ENCODE measurements at regions not wholly inside any gene's neighbourhood (a gene's known extent, or its start where the extent isn't known, plus 50 kb on each side); places are given as distances from the start of the nearest gene placed in this dataset.

DNA sequence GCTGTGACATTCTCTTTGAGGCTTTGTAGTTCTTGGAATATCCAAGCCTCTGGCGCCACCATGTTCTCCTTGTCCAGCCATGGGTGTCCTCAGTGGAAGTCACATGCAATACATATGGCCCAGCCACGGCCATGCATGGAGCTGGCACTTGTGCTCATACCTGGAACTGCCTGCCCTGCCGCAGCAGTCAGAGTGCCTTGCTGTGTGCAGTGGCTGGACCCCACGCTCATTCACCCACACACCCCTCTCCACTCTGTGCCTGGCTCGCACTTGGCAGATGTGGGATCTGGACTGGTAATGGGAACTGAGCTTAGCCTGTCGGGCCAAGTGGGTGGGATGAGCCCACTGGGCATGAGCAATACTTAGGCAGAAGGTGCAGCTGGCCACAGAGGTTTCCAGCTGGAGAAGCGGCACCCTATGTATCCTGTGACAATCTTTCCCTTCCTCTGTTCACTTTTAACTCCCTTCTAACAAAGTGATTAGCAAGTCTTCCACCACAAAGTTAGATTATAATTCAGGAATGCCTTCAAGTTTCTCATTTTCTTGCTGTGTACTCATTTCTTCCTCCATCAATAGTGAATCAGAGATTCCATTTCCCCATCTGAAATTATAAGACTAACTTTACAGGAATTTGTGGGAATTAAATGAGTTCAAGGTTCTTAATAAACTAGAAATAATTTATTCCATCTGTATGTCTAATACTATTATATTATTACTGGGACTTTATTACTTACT is 351.6 kb upstream of the NCAM2 start:
- H3K4me3 ChIP-seq (ENCODE audit: low read length) = no peak overlapping the region
- no peak overlapping the region for H3K9ac ChIP-seq (ENCODE audit: low read depth, low read length)
- no peaks in the 10 kb centered on the region for H3K36me3 ChIP-seq (ENCODE audit: insufficient read depth, low read depth, low read length)
- H3K27ac ChIP-seq (ENCODE audit: low read length) = no peak overlapping the region
- peaks cover 12% of the 10 kb centered on the region for H3K9me3 ChIP-seq (ENCODE audit: insufficient read depth, low read depth, low read length)
- no peaks in the 10 kb centered on the region for H3K27me3 ChIP-seq (ENCODE audit: insufficient read depth, low read length)
- peaks cover under 1% of the 10 kb centered on the region; the same call in 1 of the 2 replicates for H3K4me1 ChIP-seq (ENCODE audit: insufficient read depth, low read length)

DNA sequence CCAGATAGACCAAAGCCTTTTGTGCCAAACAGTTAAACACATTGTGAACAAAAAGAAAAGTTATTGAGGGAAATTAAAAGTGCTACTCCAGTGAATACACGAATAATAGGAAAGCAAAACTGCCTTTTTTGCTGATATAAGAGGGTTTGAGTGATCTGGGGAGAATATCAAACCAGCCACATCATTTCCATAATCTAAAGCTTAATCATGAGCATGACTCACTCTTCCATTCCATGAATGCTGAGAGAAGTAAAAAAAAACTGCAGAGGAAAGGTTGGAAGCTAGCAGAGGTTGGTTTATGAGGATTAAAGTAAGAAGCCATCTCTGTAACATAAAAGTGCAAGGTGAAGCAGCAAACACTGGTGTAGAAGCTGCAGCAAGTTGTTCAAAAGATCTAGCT is 350.6 kb upstream of the NCAM2 start:
- Histone ChIP-seq H3K4me3 (ENCODE audit: low read length) (no peak overlapping the region), H3K9me3 (ENCODE audit: insufficient read depth, low read depth, low read length) (peaks cover 12% of the 10 kb centered on the region), H3K36me3 (ENCODE audit: insufficient read depth, low read depth, low read length) (no peaks in the 10 kb centered on the region), H3K9ac (ENCODE audit: low read depth, low read length) (no peak overlapping the region), H3K27ac (ENCODE audit: low read length) (no peak overlapping the region), H3K4me1 (ENCODE audit: insufficient read depth, low read length) (no peaks in the 10 kb centered on the region), H3K27me3 (ENCODE audit: insufficient read depth, low read length) (no peaks in the 10 kb centered on the region)

DNA sequence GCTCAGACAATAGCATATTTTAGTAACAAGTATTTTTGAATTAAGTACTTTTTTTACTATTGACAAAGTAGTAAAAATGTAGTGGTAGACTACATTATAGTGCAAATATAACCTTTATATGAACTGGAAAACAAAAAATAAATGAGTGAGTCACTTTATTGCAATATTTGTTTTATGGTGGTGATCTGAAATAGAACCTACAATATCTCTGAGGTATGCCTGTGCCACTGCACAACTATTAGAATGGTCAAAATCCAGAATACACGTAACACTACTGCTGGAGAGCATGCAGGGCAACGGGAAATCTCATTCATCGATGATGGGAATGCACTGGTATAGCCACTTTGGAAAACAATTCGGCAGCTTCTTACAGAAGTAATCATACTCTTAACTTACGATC is 349.0 kb upstream of the NCAM2 start:
- H3K27ac ChIP-seq (ENCODE audit: low read length) = no peak overlapping the region
- no peaks in the 10 kb centered on the region for H3K36me3 ChIP-seq (ENCODE audit: insufficient read depth, low read depth, low read length)
- no peaks in the 10 kb centered on the region for H3K4me1 ChIP-seq (ENCODE audit: insufficient read depth, low read length)
- H3K27me3 ChIP-seq (ENCODE audit: insufficient read depth, low read length) = no peaks in the 10 kb centered on the region
- no peak overlapping the region for H3K4me3 ChIP-seq (ENCODE audit: low read length)
- peaks cover 12% of the 10 kb centered on the region for H3K9me3 ChIP-seq (ENCODE audit: insufficient read depth, low read depth, low read length)
- H3K9ac ChIP-seq (ENCODE audit: low read depth, low read length) = no peak overlapping the region

DNA sequence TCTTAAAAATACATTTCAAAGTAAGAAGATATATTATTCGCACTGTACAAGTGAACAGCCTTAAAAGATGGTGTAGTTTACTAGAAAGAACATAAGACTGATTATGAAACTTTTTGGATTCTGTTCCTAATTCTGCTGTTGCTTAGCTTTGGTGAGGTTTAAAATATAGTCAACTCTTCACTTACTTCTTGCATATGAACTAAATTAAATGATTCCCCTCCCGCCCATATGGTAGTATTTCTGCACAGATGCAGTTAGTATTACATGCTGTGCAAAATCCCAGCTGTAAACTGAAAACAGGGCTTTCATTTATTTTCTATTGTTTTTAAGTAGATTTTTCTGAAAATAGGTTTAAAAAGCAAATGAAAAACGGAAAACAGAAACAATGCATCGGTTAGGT is 345.4 kb upstream of the NCAM2 start:
- Histone ChIP-seq H3K9me3 (ENCODE audit: insufficient read depth, low read depth, low read length) (no peaks in the 10 kb centered on the region), H3K9ac (ENCODE audit: low read depth, low read length) (no peak overlapping the region), H3K27me3 (ENCODE audit: insufficient read depth, low read length) (no peaks in the 10 kb centered on the region), H3K27ac (ENCODE audit: low read length) (no peak overlapping the region), H3K4me3 (ENCODE audit: low read length) (no peak overlapping the region), H3K4me1 (ENCODE audit: insufficient read depth, low read length) (no peaks in the 10 kb centered on the region), H3K36me3 (ENCODE audit: insufficient read depth, low read depth, low read length) (no peaks in the 10 kb centered on the region)

DNA sequence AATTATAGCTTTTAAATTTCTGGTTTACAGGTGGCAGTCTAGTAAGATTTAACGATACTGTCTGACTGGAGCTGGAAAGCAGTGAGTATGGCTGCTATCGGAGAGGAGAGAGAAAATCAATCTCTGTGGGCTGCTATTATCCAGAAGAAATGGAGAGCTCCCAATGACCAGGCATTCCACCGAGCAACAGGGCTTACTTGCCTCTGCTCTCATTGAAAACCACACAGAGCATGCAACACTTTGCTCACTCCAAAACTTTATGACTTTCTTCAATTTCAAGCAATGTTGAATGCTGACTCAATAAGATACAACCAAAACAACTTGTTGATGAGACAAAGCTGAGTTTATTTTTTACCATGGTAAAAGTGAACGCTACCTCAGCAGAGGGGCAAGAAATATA is 337.0 kb upstream of the NCAM2 start:
- Histone ChIP-seq H3K27me3 (ENCODE audit: insufficient read depth, low read length) (no peaks in the 10 kb centered on the region), H3K4me1 (ENCODE audit: insufficient read depth, low read length) (peaks cover 40% of the 10 kb centered on the region), H3K36me3 (ENCODE audit: insufficient read depth, low read depth, low read length) (peaks cover 4% of the 10 kb centered on the region; the same call in 1 of the 2 replicates), H3K9ac (ENCODE audit: low read depth, low read length) (peak overlapping the region; percentile 73), H3K27ac (ENCODE audit: low read length) (peak overlapping the region; percentile 82), H3K9me3 (ENCODE audit: insufficient read depth, low read depth, low read length) (peaks cover 11% of the 10 kb centered on the region), H3K4me3 (ENCODE audit: low read length) (peak overlapping the region; percentile 51; the same call in 1 of the 2 replicates)

DNA sequence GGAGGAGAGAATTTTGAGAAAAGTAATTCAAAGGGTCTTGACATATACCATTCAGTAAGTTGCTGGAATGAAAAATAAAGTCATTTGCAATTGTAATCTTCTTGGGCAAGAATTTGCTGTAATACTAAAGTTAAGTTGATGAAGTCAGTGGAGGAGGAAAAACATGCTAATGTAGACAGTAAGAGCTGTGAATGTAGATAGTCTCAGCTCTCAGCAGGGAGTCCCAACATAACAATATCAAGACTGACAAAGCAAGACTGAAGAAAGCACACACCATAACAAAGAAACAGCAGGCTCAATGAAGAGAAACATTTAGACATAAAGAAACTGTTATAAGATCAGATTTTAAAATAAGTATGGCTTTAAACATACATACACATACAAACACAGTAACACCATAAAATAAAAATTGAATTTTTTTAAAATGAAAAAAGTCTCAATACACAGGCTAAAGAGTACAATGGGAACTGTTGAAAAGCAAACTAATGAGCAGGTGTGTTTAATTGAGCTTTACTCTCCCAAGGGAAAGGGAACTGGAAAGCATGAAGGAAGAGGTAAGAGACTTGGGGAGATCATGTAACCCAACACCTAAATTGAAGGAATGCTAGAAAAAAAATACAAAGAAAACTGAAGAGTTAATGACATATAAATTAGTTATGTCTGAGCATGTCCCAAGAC is 336.3 kb upstream of the NCAM2 start:
- Histone ChIP-seq H3K9me3 (ENCODE audit: insufficient read depth, low read depth, low read length) (peaks cover 15% of the 10 kb centered on the region), H3K4me3 (ENCODE audit: low read length) (peak overlapping the region; percentile 53; the same call in 1 of the 2 replicates), H3K27me3 (ENCODE audit: insufficient read depth, low read length) (no peaks in the 10 kb centered on the region), H3K4me1 (ENCODE audit: insufficient read depth, low read length) (peaks cover 40% of the 10 kb centered on the region), H3K36me3 (ENCODE audit: insufficient read depth, low read depth, low read length) (peaks cover 4% of the 10 kb centered on the region; the same call in 1 of the 2 replicates), H3K9ac (ENCODE audit: low read depth, low read length) (peak overlapping the region; percentile 73), H3K27ac (ENCODE audit: low read length) (peak overlapping the region; percentile 82)

- peak overlapping the region; percentile 67 for H3K27ac ChIP-seq (ENCODE audit: low read length)
- peaks cover 40% of the 10 kb centered on the region for H3K4me1 ChIP-seq (ENCODE audit: insufficient read depth, low read length)
- peaks cover 15% of the 10 kb centered on the region for H3K9me3 ChIP-seq (ENCODE audit: insufficient read depth, low read depth, low read length)
- no peaks in the 10 kb centered on the region for H3K27me3 ChIP-seq (ENCODE audit: insufficient read depth, low read length)
- peak overlapping the region; percentile 60; the same call in 1 of the 2 replicates for H3K9ac ChIP-seq (ENCODE audit: low read depth, low read length)
- H3K4me3 ChIP-seq (ENCODE audit: low read length) = peak overlapping the region; percentile 53; the same call in 1 of the 2 replicates
- peaks cover 4% of the 10 kb centered on the region; the same call in 1 of the 2 replicates for H3K36me3 ChIP-seq (ENCODE audit: insufficient read depth, low read depth, low read length)
Measured at GRCh38 chr21:20662514-20662913, 335.7 kb upstream of the NCAM2 start.

- H3K36me3 ChIP-seq (ENCODE audit: insufficient read depth, low read depth, low read length) = peaks cover 4% of the 10 kb centered on the region; the same call in 1 of the 2 replicates
- H3K27ac ChIP-seq (ENCODE audit: low read length) = no peak overlapping the region
- no peak overlapping the region for H3K4me3 ChIP-seq (ENCODE audit: low read length)
- no peaks in the 10 kb centered on the region for H3K27me3 ChIP-seq (ENCODE audit: insufficient read depth, low read length)
- no peak overlapping the region for H3K9ac ChIP-seq (ENCODE audit: low read depth, low read length)
- peaks cover 26% of the 10 kb centered on the region for H3K9me3 ChIP-seq (ENCODE audit: insufficient read depth, low read depth, low read length)
- H3K4me1 ChIP-seq (ENCODE audit: insufficient read depth, low read length) = peaks cover 4% of the 10 kb centered on the region; the same call in 1 of the 2 replicates
Measured at GRCh38 chr21:20667931-20668330, 330.3 kb upstream of the NCAM2 start.

DNA sequence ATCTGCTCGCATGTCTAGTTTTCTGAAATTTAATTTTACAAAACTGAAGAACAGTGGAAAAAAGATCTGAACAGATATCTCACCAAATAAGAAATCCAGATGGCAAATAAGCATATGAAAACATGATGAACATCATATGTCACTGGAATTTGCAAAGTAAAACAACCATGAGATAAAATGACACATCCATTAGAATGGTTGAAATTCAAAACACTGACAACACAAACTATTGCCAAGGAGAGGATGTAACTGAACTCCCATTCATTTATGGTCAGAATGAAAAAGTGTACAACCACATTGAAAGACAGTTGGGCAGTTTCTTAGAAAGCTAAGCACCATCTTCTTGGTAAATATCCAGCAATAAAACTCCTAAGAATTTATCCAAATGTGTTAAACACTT is 312.7 kb upstream of the NCAM2 start:
- no peak overlapping the region for H3K4me3 ChIP-seq (ENCODE audit: low read length)
- no peaks in the 10 kb centered on the region for H3K9me3 ChIP-seq (ENCODE audit: insufficient read depth, low read depth, low read length)
- no peaks in the 10 kb centered on the region for H3K4me1 ChIP-seq (ENCODE audit: insufficient read depth, low read length)
- no peak overlapping the region for H3K27ac ChIP-seq (ENCODE audit: low read length)
- H3K36me3 ChIP-seq (ENCODE audit: insufficient read depth, low read depth, low read length) = no peaks in the 10 kb centered on the region
- no peak overlapping the region for H3K9ac ChIP-seq (ENCODE audit: low read depth, low read length)
- H3K27me3 ChIP-seq (ENCODE audit: insufficient read depth, low read length) = no peaks in the 10 kb centered on the region

DNA sequence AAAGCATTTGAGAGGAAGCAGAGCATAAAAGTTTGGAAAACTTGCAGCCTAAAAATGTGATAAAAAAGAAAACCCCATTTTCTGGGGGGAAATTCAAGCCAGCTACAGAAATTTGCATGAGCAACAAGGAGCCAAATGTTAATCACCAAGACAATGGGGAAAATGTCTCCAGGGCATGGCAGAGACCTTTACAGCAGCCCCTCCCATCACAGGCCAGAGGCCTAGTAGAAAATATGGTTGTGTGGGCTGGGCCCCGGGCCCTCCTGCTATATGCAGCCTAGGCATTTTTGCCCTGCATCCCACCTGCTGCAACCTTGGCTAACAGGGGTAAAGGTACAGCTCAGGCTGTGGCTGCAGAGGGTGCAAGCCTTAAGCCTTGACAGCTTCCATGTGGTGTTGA is 299.6 kb upstream of the NCAM2 start:
- Histone ChIP-seq H3K27me3 (ENCODE audit: insufficient read depth, low read length) (no peaks in the 10 kb centered on the region), H3K9ac (ENCODE audit: low read depth, low read length) (no peak overlapping the region), H3K9me3 (ENCODE audit: insufficient read depth, low read depth, low read length) (no peaks in the 10 kb centered on the region; the same call in 1 of the 2 replicates), H3K27ac (ENCODE audit: low read length) (no peak overlapping the region), H3K4me3 (ENCODE audit: low read length) (no peak overlapping the region), H3K36me3 (ENCODE audit: insufficient read depth, low read depth, low read length) (no peaks in the 10 kb centered on the region), H3K4me1 (ENCODE audit: insufficient read depth, low read length) (peaks cover 7% of the 10 kb centered on the region; the same call in 1 of the 2 replicates)

DNA sequence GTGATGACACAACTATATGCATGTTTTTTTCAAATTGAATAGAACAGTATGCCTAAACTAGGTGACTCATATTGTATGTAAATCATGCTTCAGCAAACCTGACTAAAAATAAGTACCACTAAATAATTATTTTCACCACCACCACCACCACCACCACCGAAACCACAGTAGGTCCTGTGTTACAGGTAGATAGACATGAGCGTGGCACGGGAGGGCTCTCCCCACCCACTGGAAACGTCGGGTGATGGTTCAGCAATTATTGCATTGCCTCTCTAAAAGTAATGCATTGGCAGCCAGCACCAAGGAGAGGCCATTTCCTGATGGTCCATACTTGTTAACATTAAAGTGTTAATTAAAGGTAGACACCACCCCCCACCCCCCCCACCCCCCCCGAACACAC is 297.0 kb upstream of the NCAM2 start:
- no peak overlapping the region for H3K9ac ChIP-seq (ENCODE audit: low read depth, low read length)
- no peaks in the 10 kb centered on the region for H3K9me3 ChIP-seq (ENCODE audit: insufficient read depth, low read depth, low read length)
- 0 out of 2 replicates have a peak, but pooled peaks cover 3% of the 10 kb centered on the region for H3K4me1 ChIP-seq (ENCODE audit: insufficient read depth, low read length)
- H3K27me3 ChIP-seq (ENCODE audit: insufficient read depth, low read length) = no peaks in the 10 kb centered on the region
- H3K27ac ChIP-seq (ENCODE audit: low read length) = no peak overlapping the region
- no peaks in the 10 kb centered on the region for H3K36me3 ChIP-seq (ENCODE audit: insufficient read depth, low read depth, low read length)
- H3K4me3 ChIP-seq (ENCODE audit: low read length) = no peak overlapping the region
